CD4-positive, alpha-beta T cell (primary cell): ENCODE measurements at regions not wholly inside any gene's neighbourhood (a gene's known extent, or its start where the extent isn't known, plus 50 kb on each side); places are given as distances from the start of the nearest gene placed in this dataset.

Experiments used
- ATAC-seq: fragments of 200-7000 bp; cut with Tn5 transposase; one replicate; pipeline ENCODE4 v1.10.0; 2022; ENCODE audit warnings: mild to moderate bottlenecking; ENCODE audit not compliant: poor library complexity
- CTCF ChIA-PET: fragments of 350-600 bp; sonication (Branson Sonifier 250); formaldehyde crosslinking; loops from one replicate; lab custom pipeline; 2021; ENCODE audit warnings: antibody characterized with exemption, inconsistent platforms; lab: Charles Lee
- POLR2A ChIA-PET: fragments of 350-600 bp; sonication (Branson Sonifier 250); formaldehyde crosslinking; loops from one replicate; lab custom pipeline; 2021; ENCODE audit warnings: antibody characterized with exemption, inconsistent platforms; lab: Charles Lee
- DNase-seq, 14 experiments: peaks; one replicate each; pipeline ENCODE4 v3.0.0-alpha.2; 2013 to 2020; ENCODE audit warnings: mixed read lengths in 2 of 14
- H3K27ac ChIP-seq, 2 donors: one replicate each; pipeline versions ENCODE4 v1.5.1 to v1.7.0; 2013; ENCODE audit warnings: low read length in 2 of 2, low read depth in 1 of 2, mild to moderate bottlenecking in 1 of 2
- H3K27me3 ChIP-seq, 2 experiments: 1 replicate in 1 of 2; 2 replicates in 1 of 2; pipeline versions ENCODE4 v1.6.1 to v1.7.0; 2013; ENCODE audit warnings: low read length in 2 of 2, control low read depth in 1 of 2, mild to moderate bottlenecking in 1 of 2, moderate library complexity in 1 of 2; ENCODE audit not compliant: insufficient read depth in 2 of 2, control insufficient read depth in 1 of 2
- H3K36me3 ChIP-seq: one replicate; pipeline ENCODE4 v1.6.1; 2013; ENCODE audit warnings: low read length, control low read depth; ENCODE audit not compliant: insufficient read depth
- H3K4me1 ChIP-seq: one replicate; pipeline ENCODE4 v1.6.1; 2013; ENCODE audit warnings: low read length, control low read depth; ENCODE audit not compliant: insufficient read depth
- H3K4me3 ChIP-seq: one replicate; pipeline ENCODE4 v1.5.1; 2013; ENCODE audit warnings: mild to moderate bottlenecking, low read length, moderate library complexity
- H3K9me3 ChIP-seq, 2 experiments: 1 replicate in 1 of 2; 2 replicates in 1 of 2; pipeline versions ENCODE4 v1.6.1 to v1.7.0; 2013; ENCODE audit warnings: low read length in 2 of 2, mild to moderate bottlenecking in 2 of 2, control low read depth in 1 of 2, moderate library complexity in 1 of 2; ENCODE audit not compliant: control insufficient read depth in 1 of 2, insufficient read depth in 1 of 2
- H3K27ac Mint-ChIP-seq: one replicate; pipeline ENCODE4 v1.8.0; 2020; ENCODE audit warnings: mixed read lengths
- H3K27me3 Mint-ChIP-seq: one replicate; pipeline ENCODE4 v1.8.0; 2021; ENCODE audit warnings: mixed read lengths
- H3K36me3 Mint-ChIP-seq: one replicate; pipeline ENCODE4 v1.8.0; 2021; ENCODE audit warnings: low read depth, mixed read lengths
- H3K4me1 Mint-ChIP-seq: one replicate; pipeline ENCODE4 v1.8.0; 2021; ENCODE audit warnings: low read depth, mixed read lengths
- H3K4me3 Mint-ChIP-seq: one replicate; pipeline ENCODE4 v1.8.0; 2020; ENCODE audit warnings: mild to moderate bottlenecking, mixed read lengths
- H3K9me3 Mint-ChIP-seq: one replicate; pipeline ENCODE4 v1.8.0; 2020; ENCODE audit warnings: mixed read lengths
- intact Hi-C, 2 experiments: fragments of 100-400 bp; cut with DNase I in 1 of 2; cut with micrococcal nuclease in 1 of 2; formaldehyde crosslinking; loops; one replicate each; pipeline versions ENCODE4 v1.15.1 to v1.9.0; 2023 to 2025; cut with DNase I, micrococcal nuclease
- TF ChIP-seq, protein P1 (sequence below): fragments of 200-600 bp; IDR thresholded peaks from one replicate; pipeline ENCODE4 v1.8.0; 2022; ENCODE audit warnings: antibody characterized with exemption, mild to moderate bottlenecking

DNA sequence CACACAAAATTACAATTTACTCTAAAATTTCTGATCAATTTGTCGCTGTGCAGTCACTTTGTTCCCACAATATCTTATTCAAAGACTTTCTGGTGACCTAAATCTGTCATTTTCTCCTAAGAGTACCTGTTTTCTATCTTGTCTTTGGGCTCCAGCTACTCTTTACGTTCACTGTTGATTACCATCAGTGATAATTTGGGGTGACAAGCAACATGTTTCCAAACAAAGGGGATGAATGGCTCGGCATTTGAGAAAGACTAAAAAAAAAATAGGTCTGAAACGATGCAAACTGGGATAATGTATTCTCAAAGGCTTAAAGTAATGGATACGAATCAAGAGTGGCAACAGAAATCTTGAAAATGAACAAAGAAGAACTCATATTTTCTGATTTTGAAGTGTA lies 205.2 kb upstream of the DAB2 start:
- Mint-ChIP-seq H3K36me3 (no peaks in the 10 kb centered on the region), H3K9me3 (no peaks in the 10 kb centered on the region), H3K4me1 (no peaks in the 10 kb centered on the region), H3K27ac (no peak overlapping the region), H3K4me3 (no peak overlapping the region), H3K27me3 (peaks cover 55% of the 10 kb centered on the region)
- Histone ChIP-seq H3K36me3 (no peaks in the 10 kb centered on the region), H3K4me3 (no peak overlapping the region), H3K9me3 (no peaks in the 10 kb centered on the region), H3K27me3 (peaks cover 6 to 16% of the 10 kb centered on the region in 2 experiments), H3K4me1 (no peaks in the 10 kb centered on the region), H3K27ac (no peak overlapping the region)
- TF ChIP-seq, protein P1, sequence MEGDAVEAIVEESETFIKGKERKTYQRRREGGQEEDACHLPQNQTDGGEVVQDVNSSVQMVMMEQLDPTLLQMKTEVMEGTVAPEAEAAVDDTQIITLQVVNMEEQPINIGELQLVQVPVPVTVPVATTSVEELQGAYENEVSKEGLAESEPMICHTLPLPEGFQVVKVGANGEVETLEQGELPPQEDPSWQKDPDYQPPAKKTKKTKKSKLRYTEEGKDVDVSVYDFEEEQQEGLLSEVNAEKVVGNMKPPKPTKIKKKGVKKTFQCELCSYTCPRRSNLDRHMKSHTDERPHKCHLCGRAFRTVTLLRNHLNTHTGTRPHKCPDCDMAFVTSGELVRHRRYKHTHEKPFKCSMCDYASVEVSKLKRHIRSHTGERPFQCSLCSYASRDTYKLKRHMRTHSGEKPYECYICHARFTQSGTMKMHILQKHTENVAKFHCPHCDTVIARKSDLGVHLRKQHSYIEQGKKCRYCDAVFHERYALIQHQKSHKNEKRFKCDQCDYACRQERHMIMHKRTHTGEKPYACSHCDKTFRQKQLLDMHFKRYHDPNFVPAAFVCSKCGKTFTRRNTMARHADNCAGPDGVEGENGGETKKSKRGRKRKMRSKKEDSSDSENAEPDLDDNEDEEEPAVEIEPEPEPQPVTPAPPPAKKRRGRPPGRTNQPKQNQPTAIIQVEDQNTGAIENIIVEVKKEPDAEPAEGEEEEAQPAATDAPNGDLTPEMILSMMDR = no peak
- intact Hi-C loops = no loop called here
- ATAC-seq (no peak), DNase-seq (no peak)
- ChIA-PET CTCF (no interaction called here), POLR2A (no interaction called here)

DNA sequence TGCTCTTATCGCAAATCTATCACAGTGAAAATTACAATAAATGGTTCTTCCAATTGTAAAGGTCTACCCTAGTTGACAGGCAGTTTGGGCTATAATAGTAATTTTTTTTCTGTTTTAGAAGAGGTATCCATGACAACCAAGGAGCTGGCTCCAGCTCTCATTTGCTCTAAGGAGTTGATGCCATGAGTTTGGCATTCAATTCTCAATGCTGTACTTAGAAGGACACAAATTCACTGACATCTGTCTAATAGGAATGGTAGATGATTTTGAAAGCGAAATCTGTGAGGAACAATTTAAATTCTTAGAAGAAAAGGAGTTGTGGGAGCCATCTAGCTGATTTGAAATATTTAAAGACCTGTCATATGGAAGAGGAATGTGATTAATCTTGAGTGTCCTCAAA lies 203.6 kb upstream of the DAB2 start:
- peaks cover 59% of the 10 kb centered on the region for H3K27me3 Mint-ChIP-seq
- ATAC-seq = no peak
- Histone ChIP-seq H3K27ac (no peak overlapping the region), H3K36me3 (no peaks in the 10 kb centered on the region), H3K4me1 (no peaks in the 10 kb centered on the region), H3K27me3 (peaks cover 6 to 16% of the 10 kb centered on the region in 2 experiments), H3K4me3 (no peak overlapping the region), H3K9me3 (no peaks in the 10 kb centered on the region)
- TF ChIP-seq, protein P1 = no peak
- ChIA-PET POLR2A (no interaction called here), CTCF (no interaction called here)
- no peak overlapping the region for H3K4me3 Mint-ChIP-seq
- intact Hi-C loops = no loop called here
- no peak overlapping the region for H3K27ac Mint-ChIP-seq
- no peaks in the 10 kb centered on the region for H3K4me1 Mint-ChIP-seq
- H3K36me3 Mint-ChIP-seq = no peaks in the 10 kb centered on the region
- H3K9me3 Mint-ChIP-seq = no peaks in the 10 kb centered on the region
- DNase-seq = no peak

DNA sequence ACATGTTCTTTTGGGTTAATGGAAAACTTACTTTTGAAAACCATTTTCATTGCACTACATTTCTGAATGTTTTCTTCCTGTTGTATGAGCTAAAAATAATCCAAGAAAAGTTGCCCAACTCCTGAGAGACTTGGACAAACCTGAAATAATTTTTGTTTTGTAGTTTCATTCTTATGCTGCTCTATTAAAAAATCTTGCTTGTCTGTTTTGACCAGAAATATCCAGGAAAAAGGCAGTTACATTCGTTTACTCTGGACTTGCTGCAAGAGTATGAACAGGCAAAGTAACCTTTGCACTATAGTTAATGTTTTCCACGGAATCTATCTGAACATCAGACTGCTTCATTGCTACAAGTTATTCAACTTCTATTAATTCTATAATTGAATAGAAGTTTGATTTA lies 200.1 kb upstream of the DAB2 start:
- DNase-seq = no peak
- ChIA-PET CTCF (no interaction called here), POLR2A (no interaction called here)
- Histone ChIP-seq H3K4me1 (no peaks in the 10 kb centered on the region), H3K27me3 (peaks cover 6 to 13% of the 10 kb centered on the region in 2 experiments), H3K9me3 (peaks cover 0 to 7% of the 10 kb centered on the region in 2 experiments), H3K27ac (no peak overlapping the region), H3K36me3 (no peaks in the 10 kb centered on the region), H3K4me3 (no peak overlapping the region)
- Mint-ChIP-seq H3K36me3 (no peaks in the 10 kb centered on the region), H3K27me3 (peaks cover 62% of the 10 kb centered on the region), H3K27ac (no peak overlapping the region), H3K4me1 (no peaks in the 10 kb centered on the region), H3K4me3 (no peak overlapping the region), H3K9me3 (no peaks in the 10 kb centered on the region)
- ATAC-seq = no peak
- intact Hi-C loops = no loop called here
- TF ChIP-seq, protein P1 = no peak
